BJ (cell line): ENCODE measurements at regions not wholly inside any gene's neighbourhood (a gene's known extent, or its start where the extent isn't known, plus 50 kb on each side); places are given as distances from the start of the nearest gene placed in this dataset.

Experiments
- CTCF ChIA-PET: fragments of 350-600 bp; formaldehyde crosslinking; extraction: SDS; loops from one replicate; lab custom pipeline; 2021; ENCODE audit warnings: antibody characterized with exemption, inconsistent platforms; lab: Yijun Ruan, JAX
- POLR2A ChIA-PET: fragments of 300-600 bp; sonication (Branson Sonifier 250); formaldehyde crosslinking; extraction: SDS; loops from one replicate; lab custom pipeline; 2021; ENCODE audit warnings: antibody characterized with exemption; lab: Charles Lee
- DNase-seq: peaks from one replicate; pipeline ENCODE4 v3.0.0-alpha.2; 2011; ENCODE audit warnings: low read depth
- H3K27me3 ChIP-seq: 2 replicates; pipeline ENCODE4 v1.6.0; 2011; ENCODE audit warnings: low read length; ENCODE audit not compliant: control insufficient read depth, insufficient read depth
- H3K36me3 ChIP-seq: 2 replicates; pipeline ENCODE4 v1.5.1; 2011; ENCODE audit warnings: low read length; ENCODE audit not compliant: control insufficient read depth, insufficient read depth
- H3K4me3 ChIP-seq: 2 replicates; pipeline ENCODE4 v1.5.1; 2011; ENCODE audit warnings: low read depth, mild to moderate bottlenecking, control low read depth, low read length
- TF ChIP-seq, protein P1 (sequence below): IDR thresholded peaks from 2 replicates; pipeline ENCODE4 v1.5.1; 2011; ENCODE audit warnings: low read depth, mild to moderate bottlenecking, control low read depth, inconsistent platforms, low read length, moderate library complexity; ENCODE audit not compliant: insufficient read depth

DNA sequence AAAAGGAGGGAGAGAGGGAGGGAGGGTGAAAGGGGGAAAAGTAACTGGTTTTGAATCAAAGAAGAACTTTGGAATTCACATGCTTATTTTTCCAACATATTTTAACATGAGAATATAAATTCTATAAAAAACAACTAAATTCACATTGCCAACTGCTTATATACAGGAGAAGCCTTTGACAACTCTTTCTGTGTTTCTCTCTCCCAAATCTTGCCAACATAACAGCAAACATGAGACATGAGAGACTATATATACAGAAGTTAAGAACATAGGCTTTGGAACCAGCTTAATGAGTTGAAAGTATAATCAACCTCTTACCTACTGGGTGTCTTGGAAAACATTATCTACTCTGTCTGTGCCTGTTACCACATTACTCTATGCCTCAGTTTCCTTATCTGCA, 493.3 kb downstream of the RFC3 start:
- Histone ChIP-seq H3K27me3 (no peaks in the 10 kb centered on the region), H3K36me3 (no peaks in the 10 kb centered on the region), H3K4me3 (no peak overlapping the region)
- TF ChIP-seq, protein P1, sequence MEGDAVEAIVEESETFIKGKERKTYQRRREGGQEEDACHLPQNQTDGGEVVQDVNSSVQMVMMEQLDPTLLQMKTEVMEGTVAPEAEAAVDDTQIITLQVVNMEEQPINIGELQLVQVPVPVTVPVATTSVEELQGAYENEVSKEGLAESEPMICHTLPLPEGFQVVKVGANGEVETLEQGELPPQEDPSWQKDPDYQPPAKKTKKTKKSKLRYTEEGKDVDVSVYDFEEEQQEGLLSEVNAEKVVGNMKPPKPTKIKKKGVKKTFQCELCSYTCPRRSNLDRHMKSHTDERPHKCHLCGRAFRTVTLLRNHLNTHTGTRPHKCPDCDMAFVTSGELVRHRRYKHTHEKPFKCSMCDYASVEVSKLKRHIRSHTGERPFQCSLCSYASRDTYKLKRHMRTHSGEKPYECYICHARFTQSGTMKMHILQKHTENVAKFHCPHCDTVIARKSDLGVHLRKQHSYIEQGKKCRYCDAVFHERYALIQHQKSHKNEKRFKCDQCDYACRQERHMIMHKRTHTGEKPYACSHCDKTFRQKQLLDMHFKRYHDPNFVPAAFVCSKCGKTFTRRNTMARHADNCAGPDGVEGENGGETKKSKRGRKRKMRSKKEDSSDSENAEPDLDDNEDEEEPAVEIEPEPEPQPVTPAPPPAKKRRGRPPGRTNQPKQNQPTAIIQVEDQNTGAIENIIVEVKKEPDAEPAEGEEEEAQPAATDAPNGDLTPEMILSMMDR: no peak
- DNase-seq: no peak
- POLR2A ChIA-PET: no interaction called here
- CTCF ChIA-PET: interaction anchor here (0.6 kb wide), 1 partner anchor 331 kb away, joined by 3 read pairs; no protein-coding TSS in a partner anchor

DNA sequence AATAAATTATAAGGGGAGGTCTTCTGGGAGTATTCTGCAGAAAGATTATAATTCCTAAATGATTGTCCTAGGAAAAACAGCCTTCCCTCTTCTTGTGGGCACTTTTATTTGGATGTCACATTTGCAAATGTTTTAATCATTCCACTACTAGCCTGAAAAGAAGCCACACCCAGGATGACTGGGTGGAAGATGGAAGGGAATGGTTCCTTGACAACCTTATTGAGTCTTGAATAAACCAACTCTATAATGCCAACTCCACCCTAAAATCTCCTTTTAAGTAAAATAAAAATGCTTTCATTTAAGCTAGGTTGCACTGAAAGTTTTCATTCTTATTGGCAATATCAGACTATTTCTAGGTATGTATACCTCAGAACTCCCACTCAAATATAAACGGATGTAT, 494.6 kb downstream of the RFC3 start:
- POLR2A ChIA-PET: no interaction called here
- TF ChIP-seq, protein P1: no peak

DNA sequence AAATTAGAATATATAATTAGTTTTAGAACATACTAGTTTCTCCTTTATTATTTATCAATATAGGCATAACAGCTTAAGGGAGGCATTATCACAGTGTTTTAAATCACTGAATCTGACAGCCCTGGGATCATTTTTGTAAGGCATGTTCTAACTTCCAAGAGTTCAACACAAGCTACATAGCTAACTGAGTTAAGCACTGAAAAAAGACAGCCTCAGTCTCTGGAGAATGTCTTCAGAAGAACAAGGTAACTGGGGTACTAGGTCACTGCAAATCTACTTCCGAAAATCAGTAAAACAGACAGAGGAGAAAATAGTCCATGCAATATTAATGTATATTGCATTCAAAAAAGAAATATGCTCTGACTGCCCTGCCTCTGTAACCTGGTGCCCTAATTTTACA, 502.1 kb downstream of the RFC3 start:
- Histone ChIP-seq H3K27me3 (no peaks in the 10 kb centered on the region), H3K36me3 (no peaks in the 10 kb centered on the region), H3K4me3 (no peak overlapping the region)
- ChIA-PET POLR2A (no interaction called here), CTCF (no interaction called here)
- TF ChIP-seq, protein P1: no peak
- no peak for DNase-seq

More for the DNA sequence above, 494.6 kb downstream of the RFC3 start:
- Histone ChIP-seq H3K27me3 (no peaks in the 10 kb centered on the region), H3K4me3 (no peak overlapping the region), H3K36me3 (no peaks in the 10 kb centered on the region)
- no peak for DNase-seq
- CTCF ChIA-PET: no interaction called here

DNA sequence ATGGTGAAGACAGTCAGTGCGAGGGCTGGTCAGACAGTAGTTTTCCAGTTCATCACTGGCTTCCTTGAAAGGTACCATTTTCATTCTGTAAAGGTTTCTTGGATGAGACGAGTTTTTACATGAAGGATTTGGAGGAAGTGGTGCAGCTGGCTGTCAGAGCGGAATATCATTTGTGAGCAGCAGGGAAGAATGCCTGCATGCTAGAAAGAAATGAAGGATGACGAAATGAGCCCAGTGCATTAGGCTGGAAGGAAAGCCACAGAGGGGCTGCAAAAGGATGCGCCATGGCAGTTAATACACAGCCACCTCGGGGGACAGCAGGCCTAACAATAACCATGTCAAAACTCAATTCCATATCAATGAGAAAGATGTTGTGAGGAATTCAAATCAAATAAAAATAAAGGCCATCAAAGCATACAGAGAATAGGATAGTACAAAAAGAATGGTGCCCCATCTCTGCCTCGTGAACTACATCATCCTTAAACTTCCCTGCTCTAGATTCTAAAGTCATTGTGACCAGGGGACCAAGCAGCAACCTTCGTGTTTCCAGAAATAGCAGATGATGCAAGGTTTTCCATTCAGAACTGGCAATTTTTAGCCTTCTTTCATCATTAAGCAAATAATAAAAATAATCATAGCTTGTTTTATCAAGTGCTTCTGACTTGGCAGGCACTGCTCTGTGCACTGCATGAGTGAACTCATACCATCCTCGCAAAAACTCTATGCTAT, 504.2 kb downstream of the RFC3 start:
- ChIA-PET POLR2A (no interaction called here), CTCF (no interaction called here)
- DNase-seq: no peak
- Histone ChIP-seq H3K36me3 (no peaks in the 10 kb centered on the region), H3K4me3 (no peak overlapping the region), H3K27me3 (no peaks in the 10 kb centered on the region)
- TF ChIP-seq, protein P1: no peak

DNA sequence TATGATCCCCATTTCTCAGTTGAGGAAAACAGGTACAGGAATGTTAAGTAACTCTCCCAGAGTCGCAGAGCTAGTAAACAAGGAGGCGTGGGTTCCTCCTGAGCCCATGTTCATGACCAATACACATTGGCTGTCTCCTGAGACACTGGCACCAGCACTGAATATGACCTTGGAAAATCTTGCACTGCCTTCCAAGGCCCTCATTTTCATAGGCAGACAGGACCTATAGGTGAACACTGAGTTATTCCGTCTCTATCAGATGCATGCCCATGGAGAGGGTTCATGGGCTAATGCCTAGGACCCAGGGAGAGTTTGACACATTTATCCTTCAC, 504.8 kb downstream of the RFC3 start:
- CTCF ChIA-PET: no interaction called here
- H3K4me3 ChIP-seq: no peak overlapping the region
- H3K27me3 ChIP-seq: no peaks in the 10 kb centered on the region
- H3K36me3 ChIP-seq: no peaks in the 10 kb centered on the region
- no peak for DNase-seq
- POLR2A ChIA-PET: no interaction called here
- TF ChIP-seq, protein P1: no peak
